Activated CD4-positive, CD25-positive, alpha-beta regulatory T cell (primary cell): ENCODE measurements at regions not wholly inside any gene's neighbourhood (a gene's known extent, or its start where the extent isn't known, plus 50 kb on each side); places are given as distances from the start of the nearest gene placed in this dataset.
"Not testable (repeated sequence)": the region's sequence is repeated elsewhere in the genome, so short reads cannot be mapped to it uniquely, and the experiment has no call there.

Source experiments
- DNase-seq, 4 experiments: peaks; one replicate each; lab custom pipeline; 2025; lab: John Stamatoyannopoulos, UW

DNA sequence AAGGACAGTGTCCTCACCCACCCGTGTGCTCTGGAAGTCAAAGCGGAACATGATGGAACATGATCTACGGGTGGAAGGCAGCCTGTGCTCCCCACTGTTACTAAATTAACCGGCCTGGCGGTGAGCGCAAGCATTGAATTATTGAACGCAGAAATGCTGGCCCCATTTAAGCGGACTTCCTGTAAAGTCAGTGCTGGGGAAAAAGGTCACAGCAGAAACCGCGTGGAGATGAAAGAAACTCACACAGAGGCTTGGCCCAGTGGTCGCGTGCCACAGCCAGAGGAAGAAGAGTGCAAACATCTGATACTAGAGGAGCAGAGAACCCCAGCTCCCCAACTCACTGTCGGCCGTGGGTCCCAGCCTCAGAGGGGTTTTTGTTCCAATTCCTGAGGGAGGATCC, 321.2 kb downstream of the ADGRD1 start:
- no peak for DNase-seq

GRCh38 chr12:131275824-131276223, 322.1 kb downstream of the ADGRD1 start:
- no peak for DNase-seq

GRCh38 chr12:131276501-131277185, 322.9 kb downstream of the ADGRD1 start:
- no peak for DNase-seq

GRCh38 chr12:131277186-131278091, 323.7 kb downstream of the ADGRD1 start:
- not testable (repeated sequence) for DNase-seq

GRCh38 chr12:131278451-131279115, 324.9 kb downstream of the ADGRD1 start:
- DNase-seq = not testable (repeated sequence)

DNA sequence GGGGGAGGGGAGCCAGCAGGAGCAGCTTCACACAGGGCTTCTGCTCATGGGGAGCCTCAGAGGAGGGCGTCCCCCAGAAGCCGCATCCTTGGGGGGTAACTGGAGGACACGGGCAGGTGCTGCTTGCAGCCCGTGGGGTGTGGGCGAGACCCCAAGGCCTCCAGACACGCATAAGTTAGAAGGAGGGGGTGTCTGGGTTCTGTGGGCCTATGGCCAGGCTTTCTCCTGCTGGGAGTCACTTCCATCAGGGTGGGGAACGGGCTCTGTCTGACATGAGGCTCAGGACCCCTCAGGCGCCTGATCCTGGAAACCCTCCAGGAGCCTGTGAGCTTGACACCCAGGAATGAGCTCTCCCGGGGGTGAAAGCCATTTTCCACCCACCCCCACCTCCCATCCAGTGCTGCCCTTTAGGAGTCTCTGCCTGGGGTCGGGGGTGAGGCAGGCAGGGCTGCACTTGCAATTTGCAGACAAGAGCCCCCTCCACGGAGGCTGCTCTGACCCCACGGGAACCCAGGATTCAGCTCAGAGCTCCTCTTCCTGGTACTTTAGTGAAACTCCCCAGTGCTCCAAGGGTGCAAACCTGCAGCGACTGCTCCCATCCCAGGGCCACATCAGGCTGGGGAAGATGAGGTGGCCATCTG, 325.7 kb downstream of the ADGRD1 start:
- DNase-seq = no peak

DNA sequence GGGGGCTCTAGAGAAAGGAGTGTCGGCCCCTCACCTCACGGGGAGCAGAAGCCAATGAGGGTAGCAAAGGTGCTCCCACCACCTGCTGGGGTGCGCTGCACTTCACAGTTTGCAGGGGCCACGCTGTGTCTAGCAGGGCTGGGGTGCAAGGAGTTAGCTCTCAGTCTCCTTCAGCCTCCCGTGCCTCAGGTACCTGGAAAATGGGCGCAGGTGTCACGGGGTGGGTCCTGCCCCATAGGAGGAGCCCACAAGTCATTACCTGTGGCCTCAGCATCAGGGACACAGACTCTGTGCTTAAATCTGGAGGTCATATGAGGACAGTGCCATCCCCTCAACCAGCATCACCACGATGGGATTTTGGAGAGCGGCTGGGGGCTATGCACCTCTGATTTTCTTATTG, 326.7 kb downstream of the ADGRD1 start:
- no peak for DNase-seq

- no peak for DNase-seq
Observed at GRCh38 chr12:131281016-131281415, 327.3 kb downstream of the ADGRD1 start.

GRCh38 chr12:131282292-131283080, 328.8 kb downstream of the ADGRD1 start:
- no peak for DNase-seq

DNA sequence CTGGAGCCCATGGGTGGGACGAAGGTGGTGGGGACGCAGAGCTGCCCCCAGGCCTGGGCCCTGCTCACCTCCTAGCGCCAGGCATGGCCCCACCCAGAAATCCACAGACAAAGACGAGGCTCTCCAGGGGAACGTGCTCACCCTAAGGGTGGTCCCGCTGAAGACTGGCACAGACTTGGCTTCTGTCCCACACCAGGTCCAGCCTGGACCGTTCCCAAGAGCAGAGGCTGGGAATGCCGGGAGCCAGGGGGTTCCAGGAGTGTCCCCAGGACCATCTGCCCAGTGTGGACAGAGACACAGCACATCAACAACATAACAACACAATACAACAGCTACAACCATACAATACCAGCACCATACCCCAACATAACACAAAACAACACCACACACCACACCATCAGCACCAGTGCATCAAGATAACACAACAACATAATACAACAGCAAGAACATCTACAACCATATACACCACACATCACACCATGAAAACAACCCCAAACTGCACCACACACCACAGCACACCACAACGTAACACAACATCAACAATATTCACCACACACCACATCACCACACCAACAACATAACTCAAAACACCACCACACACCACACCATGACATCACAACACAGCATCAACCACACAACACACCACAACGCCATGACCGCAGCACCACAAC, 329.6 kb downstream of the ADGRD1 start:
- no peak for DNase-seq

DNA sequence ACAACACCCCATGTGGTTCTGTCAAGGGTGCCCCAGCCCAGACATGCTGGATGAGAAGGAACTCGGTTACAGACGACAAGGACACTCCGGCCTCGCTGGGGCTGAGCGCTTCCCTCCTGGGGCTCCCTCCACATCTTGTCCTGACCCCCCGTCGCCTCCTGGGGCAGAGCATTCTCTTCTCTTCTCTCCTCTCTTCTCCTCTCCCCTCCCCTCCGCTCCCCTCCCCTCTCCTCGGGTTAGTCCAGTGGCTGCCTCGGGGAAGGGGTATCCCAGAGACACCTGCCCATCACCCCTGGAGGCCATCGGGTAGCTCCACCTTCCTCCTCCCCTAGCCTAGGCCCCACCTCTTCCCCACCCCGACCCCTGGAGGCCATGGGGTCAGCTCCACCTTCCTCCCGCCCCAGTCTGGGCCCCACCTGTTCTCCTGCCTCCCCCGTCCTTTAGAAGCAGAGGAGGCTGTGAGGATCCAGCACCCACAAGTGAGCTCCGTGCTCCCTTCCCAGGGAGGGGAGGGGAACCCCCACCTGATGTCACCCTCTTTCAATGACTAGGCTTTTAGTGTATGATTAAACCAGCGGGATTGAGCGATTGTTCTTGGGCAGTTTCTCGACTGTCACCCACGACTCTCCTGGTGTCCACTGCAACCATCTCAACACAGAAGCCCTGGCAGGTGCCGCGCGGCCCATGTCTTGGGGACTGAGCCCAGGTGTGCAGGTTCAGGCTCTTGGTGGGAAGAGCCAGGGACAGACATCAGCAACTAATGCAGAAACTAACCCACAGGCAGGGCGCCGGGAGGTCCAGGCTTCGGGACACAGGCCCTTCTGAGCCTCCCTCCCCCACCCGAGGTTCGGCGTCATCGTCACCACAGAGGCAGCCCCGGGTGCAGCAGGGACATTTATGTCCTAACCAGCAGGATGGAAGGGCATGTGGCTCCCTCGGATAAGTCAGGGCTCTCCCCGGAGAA, 330.4 kb downstream of the ADGRD1 start:
- not testable (repeated sequence) for DNase-seq

DNA sequence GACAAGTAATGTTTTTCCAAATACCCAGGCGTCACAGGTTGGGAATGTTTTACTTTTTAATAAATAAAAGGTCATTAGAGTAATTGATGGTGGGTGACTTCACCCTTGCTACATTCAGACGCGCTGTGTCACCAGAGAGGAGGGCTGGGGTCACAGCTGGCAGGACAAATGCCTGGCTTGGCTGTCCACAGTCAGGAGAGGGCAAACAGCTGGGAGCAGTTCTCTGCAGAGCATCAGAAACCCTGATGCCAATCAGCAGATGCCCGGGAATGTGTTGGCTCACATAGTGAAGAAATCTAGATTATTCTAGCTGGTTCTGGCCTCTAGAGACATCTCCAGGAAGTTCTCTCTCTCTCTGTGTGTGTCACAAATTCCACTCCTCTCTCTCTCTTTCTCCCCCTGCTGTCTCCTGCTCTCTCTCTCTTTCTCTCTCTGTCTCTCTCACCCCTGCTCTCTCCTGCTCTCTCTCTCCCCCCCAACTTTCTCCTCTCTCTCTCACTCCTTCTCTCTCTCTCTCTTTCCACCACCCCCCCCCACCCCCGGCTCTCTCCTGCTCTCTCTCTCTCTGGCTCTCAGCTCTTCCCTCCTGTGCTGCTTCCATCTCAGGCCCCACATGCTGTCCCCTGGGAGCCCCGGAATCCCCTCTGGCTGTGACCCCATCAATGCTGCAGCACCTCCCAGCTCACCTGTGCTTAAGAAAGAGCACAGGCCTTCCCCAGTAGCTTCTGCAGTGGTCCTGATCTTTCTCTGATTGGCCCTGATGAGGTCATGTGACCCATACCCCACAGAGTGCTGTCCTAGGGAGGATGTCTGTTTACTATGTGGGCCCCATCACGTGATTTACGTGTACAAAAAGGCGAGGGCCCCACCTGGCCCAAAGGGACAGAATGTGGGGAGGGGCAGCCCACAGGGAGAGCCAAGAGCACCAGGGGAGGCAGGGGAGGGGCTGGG, 331.5 kb downstream of the ADGRD1 start:
- DNase-seq = not testable (repeated sequence)

DNA sequence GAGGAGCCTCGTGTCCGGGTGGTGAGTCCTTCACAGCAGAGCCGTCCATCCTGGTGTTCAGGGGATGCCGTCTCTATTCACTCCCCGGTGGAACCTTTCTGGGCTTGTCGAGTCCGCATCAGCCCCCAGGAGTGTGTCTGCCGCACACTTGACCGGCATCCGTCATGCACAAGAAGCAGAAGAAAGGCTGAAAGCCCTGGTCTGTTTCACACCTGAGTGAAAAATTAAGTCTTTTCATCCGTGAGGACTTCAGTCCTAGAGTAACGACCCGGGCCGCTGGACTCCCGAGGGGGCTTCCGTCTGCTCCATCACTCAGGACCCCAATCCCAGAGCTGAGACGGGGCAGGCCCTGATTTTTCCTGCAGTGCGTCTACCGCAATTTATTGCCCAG, 332.2 kb downstream of the ADGRD1 start:
- DNase-seq = not testable (repeated sequence)

DNA sequence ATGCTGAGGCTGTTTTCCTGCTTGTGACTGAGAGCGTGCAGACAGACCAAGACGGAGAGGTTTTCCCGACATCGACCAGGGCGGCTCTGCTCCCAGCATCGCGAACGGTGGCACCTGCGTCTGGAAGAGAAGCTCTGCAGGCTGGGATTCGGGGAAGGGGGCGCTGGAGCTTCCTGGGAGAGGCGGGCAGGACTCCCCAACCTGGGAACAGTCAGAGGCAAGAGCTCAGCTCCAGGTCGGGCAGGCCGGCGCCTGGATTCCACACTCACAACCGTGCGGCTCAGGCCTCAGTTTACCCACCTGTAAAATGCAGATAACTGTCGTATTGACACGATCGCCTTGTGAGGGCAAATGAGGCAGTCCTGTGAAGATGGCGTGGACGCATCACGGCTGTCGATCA, 332.6 kb downstream of the ADGRD1 start:
- not testable (repeated sequence) for DNase-seq

- DNase-seq = no peak
Observed at GRCh38 chr12:131287015-131287937, 333.6 kb downstream of the ADGRD1 start.

DNA sequence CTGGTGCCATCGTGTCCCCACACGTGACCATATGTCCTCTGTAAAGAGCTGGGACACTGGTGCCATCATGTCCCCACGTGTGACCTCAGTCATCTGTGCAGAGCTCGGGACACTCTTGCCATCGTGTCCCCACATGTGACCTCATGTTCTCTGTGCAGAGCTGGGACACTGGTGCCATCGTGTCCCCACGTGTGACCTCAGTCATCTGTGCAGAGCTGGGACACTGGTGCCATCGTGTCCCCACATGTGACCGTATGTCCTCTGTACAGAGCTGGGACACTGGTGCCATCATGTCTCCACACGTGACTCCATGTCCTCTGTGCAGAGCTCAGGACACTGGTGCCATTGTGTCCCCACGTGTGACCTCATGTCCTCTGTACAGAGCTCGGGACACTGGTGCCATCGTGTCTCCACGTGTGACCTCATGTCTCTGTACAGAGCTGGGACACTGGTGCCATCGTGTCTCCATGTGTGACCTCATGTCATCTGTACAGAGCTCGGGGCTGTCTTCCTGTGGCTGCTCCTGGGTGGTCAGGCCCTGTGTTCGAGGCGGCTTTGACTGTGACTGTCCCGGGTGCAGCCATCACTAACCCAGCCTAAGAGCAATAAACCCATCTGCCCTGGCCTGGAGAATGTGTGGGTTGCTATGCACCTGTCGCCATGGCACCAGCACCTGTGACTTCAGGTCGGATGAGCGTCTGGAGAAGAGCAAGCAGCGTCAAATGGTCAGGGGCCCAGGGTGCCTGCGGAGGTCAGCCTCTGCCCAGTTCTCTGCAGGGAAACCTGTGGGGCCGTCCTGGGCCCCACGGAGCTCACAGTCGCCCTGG, 334.4 kb downstream of the ADGRD1 start:
- DNase-seq = no peak
